HG03039 (cell line): ENCODE measurements at regions not wholly inside any gene's neighbourhood (a gene's known extent, or its start where the extent isn't known, plus 50 kb on each side); places are given as distances from the start of the nearest gene placed in this dataset.
"Not testable (repeated sequence)": the region's sequence is repeated elsewhere in the genome, so short reads cannot be mapped to it uniquely, and the experiment has no call there.

Experiments used
- ATAC-seq: cut with Tn5 transposase; IDR thresholded peaks from one replicate; pipeline ENCODE4 v1.9.1; 2021; ENCODE audit warnings: mild to moderate bottlenecking, moderate library complexity; ENCODE audit not compliant: unreplicated experiment

DNA sequence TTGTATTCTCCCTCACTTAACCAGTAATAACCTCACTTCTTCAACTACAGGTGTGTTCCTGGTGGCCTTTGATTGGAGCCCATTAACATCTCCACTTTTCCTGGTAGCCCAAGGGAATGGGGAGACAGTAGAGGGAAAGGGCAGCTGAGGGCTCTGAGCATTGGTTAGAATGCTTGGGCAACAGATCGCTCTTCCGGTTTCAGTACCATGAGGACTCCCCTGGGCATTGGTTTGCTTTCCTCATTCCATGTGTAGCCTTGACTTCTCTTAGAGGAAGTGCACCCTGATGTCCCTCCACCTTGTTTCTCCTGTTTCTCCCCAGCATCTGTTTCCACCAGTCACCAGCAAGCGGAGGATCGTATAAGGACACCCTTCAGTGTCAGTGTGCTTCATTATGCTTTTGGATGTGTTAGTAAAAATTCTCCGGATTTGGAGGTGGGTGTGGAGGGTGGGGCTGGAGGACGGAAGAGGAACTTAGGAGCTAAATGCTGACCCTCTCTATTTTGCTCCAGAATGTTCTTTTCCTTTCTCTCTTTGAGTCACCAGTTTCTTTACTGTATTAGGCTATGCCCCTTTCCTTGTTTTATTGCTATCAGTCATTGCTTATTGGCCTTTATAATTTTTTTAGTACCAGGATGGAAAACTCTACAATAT, 50.6 kb upstream of the ZNG1B start:
- not testable (repeated sequence) for ATAC-seq

DNA sequence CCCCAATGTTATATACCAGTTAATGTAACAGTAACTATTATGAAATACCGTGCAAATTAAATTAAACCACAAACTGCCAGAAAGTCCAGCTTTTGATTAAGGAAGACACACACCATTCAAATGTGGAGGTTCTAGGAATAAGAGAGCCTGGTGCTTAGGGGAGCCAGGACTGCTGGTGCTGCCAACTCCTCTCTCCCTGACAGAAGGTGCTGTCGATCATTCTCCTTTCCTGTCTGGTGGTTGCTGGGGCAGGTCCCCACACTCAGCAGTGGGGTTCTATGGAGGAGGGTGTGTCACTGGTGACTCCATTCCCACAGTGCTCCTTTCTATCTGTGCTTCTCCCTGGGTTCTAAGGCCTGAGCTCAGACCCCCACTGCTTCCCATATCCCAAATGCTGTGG, 57.9 kb upstream of the ZNG1B start:
- not testable (repeated sequence) for ATAC-seq

DNA sequence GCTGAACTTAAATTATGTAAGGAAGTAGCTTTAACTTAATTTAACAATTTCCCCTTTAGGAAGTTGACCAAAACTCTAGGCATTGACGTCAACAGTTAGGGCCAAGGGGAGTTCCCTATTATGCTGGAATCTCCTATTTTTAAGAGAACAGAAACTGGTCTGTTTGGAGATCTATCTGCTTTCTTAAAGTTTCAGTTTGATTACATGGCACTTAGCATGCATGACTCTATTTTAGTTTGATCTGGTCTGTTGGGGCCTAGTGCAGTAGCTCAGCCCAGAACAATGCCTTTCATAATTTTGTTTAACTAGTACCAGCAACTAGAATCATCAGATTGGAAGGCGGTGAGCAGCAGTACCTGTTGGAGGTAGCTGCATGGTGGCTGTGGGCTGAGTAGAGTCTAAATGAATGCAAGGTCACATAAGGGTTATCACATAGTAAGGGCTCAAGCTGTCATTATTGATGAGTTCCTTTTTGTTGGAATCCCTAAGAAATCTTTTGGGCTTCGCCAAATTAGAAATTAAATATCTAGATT, 60.5 kb upstream of the ZNG1B start:
- peak; percentile 84 for ATAC-seq

DNA sequence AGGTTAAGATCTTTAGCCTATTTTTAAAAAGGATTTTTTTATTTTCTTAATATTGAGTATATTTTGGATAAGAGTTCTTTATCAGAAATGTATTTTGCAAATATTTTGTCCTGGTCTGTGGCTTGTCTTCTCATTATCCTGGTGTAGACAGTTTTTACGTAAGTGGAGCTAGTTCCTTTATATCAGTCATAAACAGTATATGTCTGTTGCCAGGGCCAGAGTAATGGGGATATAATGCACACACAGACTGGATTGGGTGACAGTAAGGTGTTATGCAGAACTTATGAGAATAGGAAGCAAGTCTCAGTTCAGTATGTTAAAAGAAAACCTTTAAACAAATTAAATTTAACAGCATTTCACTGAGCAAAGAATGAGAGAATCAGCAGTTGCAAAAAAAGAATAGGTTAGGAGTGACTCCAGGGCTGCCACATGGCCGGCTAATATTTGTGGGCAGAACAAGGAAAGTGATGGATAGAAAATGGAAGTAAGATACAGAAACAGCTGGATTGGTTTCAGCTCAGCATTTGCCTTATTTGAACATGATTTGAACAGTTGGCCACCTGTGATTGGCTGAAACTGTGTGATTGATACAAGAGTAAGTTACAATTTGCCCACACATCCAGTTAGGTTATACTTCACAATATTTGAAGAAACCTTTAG, 61.1 kb upstream of the ZNG1B start:
- ATAC-seq, result peak; percentile 26

DNA sequence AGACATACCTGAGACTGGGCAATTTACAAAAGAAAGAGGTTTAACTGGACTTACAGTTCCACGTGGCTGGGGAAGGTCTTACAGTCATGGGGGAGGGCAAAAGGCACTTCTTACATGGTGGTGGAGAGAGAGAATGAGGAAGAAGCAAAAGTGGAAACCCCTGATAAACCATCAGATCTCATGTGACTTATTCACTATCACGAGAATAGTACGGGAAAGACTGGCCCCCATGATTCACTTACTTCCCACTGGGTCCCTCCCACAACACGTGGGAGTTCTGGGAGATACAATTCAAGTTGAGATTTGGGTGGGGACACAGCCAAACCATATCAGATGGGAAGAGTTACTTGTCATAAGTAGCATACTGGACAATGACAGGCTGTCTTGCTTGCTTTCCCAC, 62.6 kb upstream of the ZNG1B start:
- ATAC-seq, result not testable (repeated sequence)

DNA sequence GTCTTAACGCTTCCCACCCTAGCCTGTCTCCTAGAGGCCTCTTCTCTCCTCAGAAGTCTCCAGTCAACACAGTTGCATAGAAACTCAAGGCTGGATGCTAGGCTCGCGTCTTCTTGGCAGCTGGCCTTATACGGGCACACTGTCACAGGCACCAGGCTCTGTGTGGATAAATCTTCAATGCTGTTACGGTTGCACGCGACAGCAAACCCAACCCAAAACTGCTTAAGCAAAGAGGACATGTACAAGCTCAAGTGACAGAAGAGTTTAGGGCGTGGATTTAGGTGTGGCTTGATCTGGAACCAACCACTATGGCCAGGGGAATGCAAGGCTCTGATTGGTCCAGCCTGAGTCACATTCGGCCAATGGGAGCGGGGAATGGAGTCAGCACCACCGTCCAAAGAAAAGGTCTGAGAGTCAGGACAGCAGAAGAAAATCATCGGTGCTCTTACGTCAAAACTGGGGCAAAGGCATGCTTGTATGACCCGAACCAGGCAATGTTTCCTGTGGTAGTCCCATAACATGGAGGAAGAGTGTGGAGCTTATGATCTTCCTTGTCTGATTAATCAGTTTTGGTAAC, 65.1 kb upstream of the ZNG1B start:
- ATAC-seq, result not testable (repeated sequence)

DNA sequence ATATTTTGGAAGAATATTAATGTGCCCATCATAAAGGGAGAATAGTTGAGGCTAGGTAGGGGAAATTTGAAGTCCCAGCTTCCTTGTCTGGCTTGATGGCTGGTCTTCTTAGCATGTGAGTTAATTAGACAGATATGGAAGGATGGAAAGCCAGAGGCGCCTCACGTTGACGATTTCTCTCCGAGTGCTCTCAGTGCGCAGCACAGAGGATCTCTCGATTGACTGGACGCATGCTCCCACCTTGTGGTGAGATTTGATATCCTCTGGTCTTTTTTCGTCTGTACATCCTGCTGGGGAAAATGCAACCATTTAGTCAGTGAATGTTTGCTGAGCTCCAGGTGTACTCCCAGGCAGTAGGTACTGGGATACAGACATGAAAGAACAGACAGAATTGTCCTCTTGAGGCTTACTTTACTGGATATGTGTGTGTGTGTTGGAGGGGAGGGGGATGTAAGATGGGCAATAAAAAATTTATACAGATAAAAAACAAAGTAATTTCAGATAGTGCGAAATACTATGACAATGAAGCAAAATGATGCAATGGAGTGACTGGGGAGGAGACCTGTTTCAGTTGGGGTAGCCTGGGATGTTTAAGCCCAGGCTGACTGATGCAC, 66.9 kb upstream of the ZNG1B start:
- peak; percentile 49 for ATAC-seq

DNA sequence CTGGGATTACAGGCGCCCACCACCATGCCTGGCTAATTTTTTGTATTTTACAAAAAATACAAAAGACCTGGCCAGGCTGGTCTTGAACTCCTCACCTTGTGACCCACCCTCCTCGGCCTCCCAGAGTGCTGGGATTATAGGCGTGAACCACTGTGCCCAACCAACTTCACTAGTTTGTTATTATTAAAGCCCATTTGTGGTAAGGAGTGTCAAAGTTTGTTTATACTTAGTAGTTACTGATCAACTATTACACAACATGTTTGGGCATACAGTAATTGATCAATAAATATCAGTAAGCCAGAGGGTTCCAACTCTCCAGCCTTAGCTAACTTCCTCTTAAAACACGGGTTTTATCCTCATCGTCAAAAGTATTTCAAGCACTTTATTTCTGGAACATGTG, 67.5 kb upstream of the ZNG1B start:
- no peak for ATAC-seq

DNA sequence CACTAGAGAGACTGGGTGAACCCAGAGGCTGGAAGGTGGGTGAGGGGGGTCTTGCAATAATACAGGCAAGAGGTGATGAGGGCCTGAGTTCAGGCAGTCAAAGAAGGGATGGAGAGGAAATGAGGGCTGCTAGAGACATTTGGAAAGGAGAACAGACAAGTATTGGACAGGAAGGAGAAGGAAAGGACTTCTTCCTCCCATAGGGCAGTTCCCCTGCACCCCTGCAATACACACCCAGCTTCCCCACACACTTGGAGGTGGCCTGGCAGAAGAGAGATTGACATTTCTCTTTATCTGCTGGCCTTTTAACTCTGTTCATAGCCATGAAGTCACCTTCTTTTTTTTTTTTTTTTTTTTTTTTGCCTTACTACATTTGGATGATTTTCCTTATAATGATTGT, 68.9 kb upstream of the ZNG1B start:
- not testable (repeated sequence) for ATAC-seq

DNA sequence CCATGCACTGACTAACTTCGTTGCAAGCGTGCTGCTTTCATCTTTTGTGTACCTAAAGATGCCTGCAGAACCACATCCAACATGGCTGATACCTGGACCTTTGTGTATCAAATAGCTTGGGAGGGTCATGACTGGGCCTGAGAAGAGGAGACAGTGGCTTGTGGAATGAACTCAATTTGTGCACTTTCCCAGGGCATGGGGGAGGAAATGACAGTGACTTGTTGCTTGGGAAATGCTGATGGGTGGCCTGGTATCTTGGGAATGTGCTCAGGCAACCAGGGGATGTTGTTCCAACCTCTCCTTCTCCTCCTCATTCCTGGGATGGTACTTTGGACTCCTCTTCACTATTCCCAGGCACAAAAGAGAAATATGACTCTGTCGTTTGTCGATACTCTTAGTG, 70.7 kb upstream of the ZNG1B start:
- not testable (repeated sequence) for ATAC-seq

DNA sequence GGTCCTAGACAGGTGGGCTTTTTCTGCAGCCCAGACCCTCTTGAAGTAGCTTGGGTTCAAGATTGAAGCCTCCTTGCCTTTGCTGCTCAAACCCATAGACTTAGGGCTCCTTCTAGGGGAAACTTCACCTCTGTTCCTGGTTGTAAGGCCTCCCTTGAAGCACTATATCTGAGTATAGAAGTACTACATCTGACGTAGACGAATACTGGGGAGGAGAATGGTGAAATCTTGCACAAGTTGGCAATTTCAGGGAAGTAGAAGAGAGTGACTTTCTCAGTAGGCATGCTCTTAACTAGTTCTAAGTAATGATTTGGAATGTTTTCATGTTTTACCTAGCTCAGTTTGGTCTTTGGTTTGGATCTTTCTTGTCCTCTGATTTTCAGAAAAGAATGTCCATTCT, 71.7 kb upstream of the ZNG1B start:
- ATAC-seq, result not testable (repeated sequence)

DNA sequence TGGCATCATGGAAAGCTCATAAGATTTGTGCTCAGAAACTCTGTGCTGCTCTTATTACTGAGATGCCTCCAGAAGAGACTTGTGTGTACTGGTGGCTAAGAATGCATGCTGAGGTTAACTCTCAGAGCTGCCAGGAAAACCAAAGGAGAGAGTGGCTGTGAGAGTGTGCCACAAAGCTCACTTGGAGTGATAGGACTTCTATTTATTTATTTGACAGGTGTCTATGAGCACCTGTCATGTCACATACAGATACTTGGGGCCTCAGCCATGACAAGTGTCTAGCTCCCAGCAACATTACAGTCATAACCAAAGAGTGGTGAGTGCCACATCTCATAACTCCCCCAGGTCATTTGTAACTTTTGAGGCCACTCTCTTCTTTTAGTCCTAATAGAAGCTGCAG, 72.2 kb upstream of the ZNG1B start:
- ATAC-seq, result not testable (repeated sequence)

DNA sequence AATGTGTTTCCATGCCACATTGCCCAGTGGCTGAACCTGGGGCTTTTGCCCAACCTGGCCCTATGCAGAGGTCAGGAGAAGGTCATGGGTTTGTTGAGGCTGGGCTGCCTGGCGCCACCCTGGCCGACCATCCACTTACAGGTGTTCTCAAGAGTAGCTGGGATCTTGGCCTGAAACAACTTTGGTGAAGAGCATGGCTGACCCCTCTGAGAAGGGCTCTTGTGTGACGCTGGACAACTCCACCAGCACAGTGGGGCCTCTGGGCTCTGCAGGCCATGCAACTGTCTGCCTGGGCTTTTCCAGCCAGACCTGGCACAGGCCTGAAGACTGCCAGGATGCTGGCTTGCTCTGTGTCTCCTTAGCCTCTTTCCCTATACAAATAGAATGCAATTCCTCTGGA, 76.4 kb upstream of the ZNG1B start:
- no peak for ATAC-seq

DNA sequence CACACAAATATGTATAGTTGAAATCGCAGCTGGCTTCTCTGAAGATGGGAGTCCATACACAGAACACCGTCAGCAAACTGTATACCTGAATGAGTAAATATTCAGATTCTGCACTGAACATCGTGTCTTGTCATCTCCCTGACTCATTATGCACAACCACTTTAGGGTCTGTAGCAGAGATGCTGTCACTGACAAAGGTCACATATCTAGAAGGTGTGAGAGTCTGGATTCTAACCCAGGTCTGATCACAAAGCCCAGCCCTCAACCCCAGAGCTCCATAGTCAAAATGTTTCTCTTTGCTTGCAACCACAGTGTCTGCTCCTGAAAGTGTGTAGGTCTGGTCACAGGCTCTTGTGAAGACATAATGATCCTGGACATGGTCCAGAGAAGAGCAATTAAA, 78.3 kb upstream of the PAX8 start:
- ATAC-seq, result no peak

DNA sequence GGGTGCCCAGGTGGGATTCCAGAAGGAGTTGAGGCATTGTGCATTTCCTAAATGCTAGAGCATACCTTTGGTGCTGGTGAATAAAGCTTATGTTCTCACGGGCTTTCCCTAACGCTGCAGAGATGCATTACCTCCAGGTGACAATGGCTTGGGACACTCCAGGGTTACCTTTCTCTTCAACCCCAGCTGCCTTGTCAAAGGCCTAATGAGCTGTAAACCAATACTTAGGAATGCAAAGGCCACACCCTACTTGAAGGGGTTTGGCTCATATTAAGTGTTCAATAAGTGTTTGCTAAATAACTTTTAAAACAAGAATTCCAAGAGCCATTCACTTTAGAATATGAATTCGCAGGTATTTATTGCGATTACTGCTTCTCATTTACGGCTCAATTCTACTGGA, 77.6 kb upstream of the PAX8 start:
- ATAC-seq, result not testable (repeated sequence)

DNA sequence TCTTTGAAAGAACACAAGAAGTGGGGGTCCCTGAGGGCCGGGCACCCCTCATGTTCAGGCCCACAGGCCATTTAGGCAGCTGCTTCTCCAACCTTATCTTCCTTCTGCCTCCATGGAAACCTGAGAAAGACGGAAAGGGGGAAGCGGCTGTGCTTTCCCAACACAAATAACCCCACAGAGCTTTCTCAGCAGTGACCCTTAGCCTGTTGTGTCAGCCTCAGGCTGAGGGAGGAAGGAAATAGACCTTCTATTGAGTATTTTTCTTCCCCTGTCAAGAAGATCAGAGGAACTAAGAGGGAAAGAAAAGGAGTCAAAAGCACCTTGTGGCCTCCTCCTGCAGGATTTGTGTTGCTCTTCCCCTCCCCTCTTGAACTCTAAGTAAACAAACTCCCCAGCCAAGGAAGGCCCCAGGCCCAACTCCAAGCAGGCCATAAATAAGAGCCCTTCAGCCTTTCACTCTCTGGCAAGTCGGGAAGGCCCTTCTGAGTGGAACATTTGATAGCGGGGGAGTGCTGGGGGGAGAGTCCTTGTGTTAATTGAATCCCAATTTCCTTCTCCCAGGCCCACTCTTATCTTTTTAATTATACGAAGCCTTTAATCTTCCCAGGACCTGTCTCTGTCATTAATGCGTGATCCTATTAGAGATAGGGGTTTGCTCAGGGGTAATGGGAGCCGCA, 76.8 kb upstream of the PAX8 start:
- not testable (repeated sequence) for ATAC-seq

DNA sequence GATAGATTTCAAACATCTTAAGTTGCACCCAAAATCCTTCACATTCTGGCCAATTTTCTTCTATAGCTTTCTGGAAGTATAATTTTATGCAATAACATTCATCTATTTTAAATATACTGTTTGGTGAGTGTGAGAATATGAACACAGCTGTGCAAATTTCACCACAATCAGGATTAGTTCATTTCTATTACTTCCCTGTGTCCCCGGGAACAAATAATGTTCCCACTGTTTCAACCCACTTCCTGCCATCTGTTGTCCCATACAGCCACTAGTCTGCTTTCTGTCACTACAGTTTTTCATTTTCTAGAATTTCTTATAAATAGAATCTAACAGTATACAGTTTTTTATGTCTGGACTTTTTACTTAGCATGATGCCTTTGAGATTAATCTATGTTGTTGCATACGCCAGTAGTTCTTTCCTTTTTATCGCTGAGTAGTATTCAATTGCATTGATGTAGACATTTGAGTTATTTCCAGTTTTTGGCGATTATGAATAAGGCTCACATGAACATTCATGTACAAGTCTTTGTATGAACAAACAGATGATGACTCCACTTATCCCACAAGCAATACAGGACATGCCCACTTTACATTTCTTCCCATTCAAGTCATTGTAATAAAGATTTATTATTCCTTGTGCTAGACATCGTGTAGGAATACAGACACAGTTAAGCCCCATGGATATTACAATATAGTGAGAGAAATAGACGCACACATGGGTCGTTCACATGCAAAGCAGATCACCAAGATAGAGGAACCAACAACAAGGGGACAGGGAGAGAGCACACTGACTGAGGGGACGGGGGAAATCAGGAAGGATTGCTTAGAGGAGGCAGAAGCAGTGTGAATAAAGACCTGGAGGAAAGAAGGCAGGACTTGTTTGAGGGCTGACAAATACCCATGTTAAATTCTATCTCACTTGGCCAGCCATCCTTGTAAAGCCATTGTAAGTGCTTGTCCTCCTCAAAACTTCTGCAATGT, 72.9 kb upstream of the PAX8 start:
- ATAC-seq, result no peak

DNA sequence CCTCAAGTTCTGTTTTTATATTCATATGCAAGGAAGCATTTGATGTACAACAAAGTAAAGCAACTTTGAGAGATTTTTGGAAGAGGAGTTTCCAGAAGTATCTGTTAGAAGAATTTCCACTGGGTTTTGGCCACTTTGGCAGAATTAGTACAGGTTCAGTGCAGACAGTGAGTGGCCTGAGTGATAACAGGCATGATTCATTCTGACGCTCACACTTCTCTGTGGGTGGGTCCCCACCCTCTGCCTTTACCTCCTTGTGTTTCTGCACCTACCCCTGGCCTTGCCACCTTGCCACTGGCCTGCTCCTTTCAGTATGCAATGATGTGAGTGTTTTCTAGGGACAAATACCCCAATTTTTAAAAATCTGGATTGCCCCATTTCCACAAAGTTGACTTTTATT, 65.1 kb upstream of the PAX8 start:
- not testable (repeated sequence) for ATAC-seq

DNA sequence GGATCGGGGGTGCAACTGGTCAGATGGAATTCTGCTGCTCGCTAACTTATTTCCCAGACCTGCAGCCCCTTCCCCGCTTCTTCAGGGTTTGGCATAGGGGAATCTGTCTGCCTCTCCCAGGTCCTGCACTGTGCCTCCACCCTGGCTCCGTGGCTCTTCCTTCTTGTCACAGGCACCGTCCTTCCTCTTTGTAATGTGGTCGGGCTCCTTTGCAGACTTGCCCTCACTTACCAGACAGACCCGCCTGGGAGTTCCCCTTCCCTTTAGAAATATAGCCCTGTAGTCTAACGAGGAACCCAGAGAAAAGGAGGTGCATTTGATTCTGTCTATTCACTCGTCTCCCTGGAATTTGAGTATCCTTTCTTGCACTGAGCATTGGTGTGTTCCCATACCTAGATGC, 63.9 kb upstream of the PAX8 start:
- ATAC-seq, result no peak

DNA sequence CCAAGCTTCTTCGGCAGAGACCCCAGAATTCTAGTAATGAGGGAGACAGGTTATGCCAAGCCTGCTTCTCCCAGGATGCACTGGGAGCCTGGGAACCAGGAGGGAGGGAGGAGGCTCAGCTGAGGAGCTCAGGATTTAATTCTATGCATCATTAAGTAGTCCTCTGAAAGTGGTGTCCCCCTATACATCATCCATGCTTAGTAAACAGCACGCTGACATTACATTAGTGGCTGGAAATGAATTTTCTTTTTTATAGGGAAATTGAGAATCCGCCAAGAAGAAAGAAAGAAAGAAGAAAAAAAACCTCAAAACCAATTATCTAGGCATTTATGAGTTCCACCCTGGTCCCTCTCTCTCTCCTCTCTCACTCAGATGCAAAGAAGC, 63.1 kb upstream of the PAX8 start:
- ATAC-seq, result not testable (repeated sequence)
